Osteoblast (primary cell): ENCODE measurements at regions not wholly inside any gene's neighbourhood (a gene's known extent, or its start where the extent isn't known, plus 50 kb on each side); places are given as distances from the start of the nearest gene placed in this dataset.

ENCODE experiments used
- DNase-seq: peaks from one replicate; pipeline ENCODE4 v3.0.0; 2011; ENCODE audit warnings: low spot score, mixed read lengths; ENCODE audit not compliant: insufficient read length; ENCODE audit errors: missing footprints
- H2AFZ ChIP-seq: 2 replicates; pipeline ENCODE4 v1.6.0; 2011; ENCODE audit warnings: mild to moderate bottlenecking, low read length
- H3K27ac ChIP-seq: 2 replicates; pipeline ENCODE4 v1.5.1; 2011; ENCODE audit warnings: mild to moderate bottlenecking, low read depth, low read length, moderate library complexity
- H3K27me3 ChIP-seq: 2 replicates; pipeline ENCODE4 v1.6.0; 2012; ENCODE audit warnings: mild to moderate bottlenecking, control low read depth, inconsistent platforms, low read length, moderate library complexity; ENCODE audit not compliant: insufficient read depth
- H3K36me3 ChIP-seq: 2 replicates; pipeline ENCODE4 v1.5.1; 2011; ENCODE audit warnings: mild to moderate bottlenecking, low read length, control low read depth, moderate library complexity; ENCODE audit not compliant: insufficient read depth
- H3K4me1 ChIP-seq: 2 replicates; pipeline ENCODE4 v1.5.1; 2011; ENCODE audit warnings: mild to moderate bottlenecking, low read length, control low read depth, moderate library complexity; ENCODE audit not compliant: insufficient read depth
- H3K4me2 ChIP-seq: 2 replicates; pipeline ENCODE4 v1.6.0; 2011; ENCODE audit warnings: mild to moderate bottlenecking, low read length; ENCODE audit not compliant: insufficient read depth
- H3K4me3 ChIP-seq: fragments of 200-600 bp; sonication (generic); 3 replicates; pipeline ENCODE4 v1.5.1; 2012; ENCODE audit warnings: mild to moderate bottlenecking, low read length, inconsistent platforms; ENCODE audit not compliant: insufficient read depth
- H3K79me2 ChIP-seq: 2 replicates; pipeline ENCODE4 v1.6.0; 2012; ENCODE audit warnings: mild to moderate bottlenecking, low read length, control low read depth, inconsistent platforms; ENCODE audit not compliant: insufficient read depth
- H3K9me3 ChIP-seq: 2 replicates; pipeline ENCODE4 v1.5.1; 2011; ENCODE audit warnings: low read depth, low read length, control low read depth
- H4K20me1 ChIP-seq: 2 replicates; pipeline ENCODE4 v1.6.0; 2012; ENCODE audit warnings: mild to moderate bottlenecking, low read length, control low read depth; ENCODE audit not compliant: insufficient read depth
- CTCF ChIP-seq: IDR thresholded peaks from 2 replicates; pipeline ENCODE4 v1.5.1; 2011; ENCODE audit warnings: mild to moderate bottlenecking, low read depth, low read length, moderate library complexity; ENCODE audit errors: extremely low read depth

- Histone ChIP-seq H3K4me3 (no peak overlapping the region), H2AFZ (no peak overlapping the region), H3K4me2 (no peak overlapping the region), H3K36me3 (no peaks in the 10 kb centered on the region), H3K27ac (no peak overlapping the region), H3K79me2 (no peaks in the 10 kb centered on the region), H3K9me3 (no peaks in the 10 kb centered on the region), H3K4me1 (peaks cover 3% of the 10 kb centered on the region), H4K20me1 (no peaks in the 10 kb centered on the region), H3K27me3 (no peaks in the 10 kb centered on the region)
- DNase-seq, result peak; percentile 23
- TF ChIP-seq CTCF, result no peak
Observed at GRCh38 chr2:160989778-160990177, 170.4 kb upstream of the TANK start.

GRCh38 chr2:160993654-160994061, 166.6 kb upstream of the TANK start:
- Histone ChIP-seq H2AFZ (peak overlapping the region; percentile 58), H3K4me1 (peaks cover 3% of the 10 kb centered on the region), H3K27ac (no peak overlapping the region), H4K20me1 (no peaks in the 10 kb centered on the region), H3K36me3 (no peaks in the 10 kb centered on the region), H3K27me3 (no peaks in the 10 kb centered on the region), H3K9me3 (no peaks in the 10 kb centered on the region), H3K4me3 (no peak overlapping the region), H3K4me2 (peak overlapping the region; percentile 5), H3K79me2 (no peaks in the 10 kb centered on the region)
- DNase-seq, result no peak
- TF ChIP-seq CTCF, result no peak

DNA sequence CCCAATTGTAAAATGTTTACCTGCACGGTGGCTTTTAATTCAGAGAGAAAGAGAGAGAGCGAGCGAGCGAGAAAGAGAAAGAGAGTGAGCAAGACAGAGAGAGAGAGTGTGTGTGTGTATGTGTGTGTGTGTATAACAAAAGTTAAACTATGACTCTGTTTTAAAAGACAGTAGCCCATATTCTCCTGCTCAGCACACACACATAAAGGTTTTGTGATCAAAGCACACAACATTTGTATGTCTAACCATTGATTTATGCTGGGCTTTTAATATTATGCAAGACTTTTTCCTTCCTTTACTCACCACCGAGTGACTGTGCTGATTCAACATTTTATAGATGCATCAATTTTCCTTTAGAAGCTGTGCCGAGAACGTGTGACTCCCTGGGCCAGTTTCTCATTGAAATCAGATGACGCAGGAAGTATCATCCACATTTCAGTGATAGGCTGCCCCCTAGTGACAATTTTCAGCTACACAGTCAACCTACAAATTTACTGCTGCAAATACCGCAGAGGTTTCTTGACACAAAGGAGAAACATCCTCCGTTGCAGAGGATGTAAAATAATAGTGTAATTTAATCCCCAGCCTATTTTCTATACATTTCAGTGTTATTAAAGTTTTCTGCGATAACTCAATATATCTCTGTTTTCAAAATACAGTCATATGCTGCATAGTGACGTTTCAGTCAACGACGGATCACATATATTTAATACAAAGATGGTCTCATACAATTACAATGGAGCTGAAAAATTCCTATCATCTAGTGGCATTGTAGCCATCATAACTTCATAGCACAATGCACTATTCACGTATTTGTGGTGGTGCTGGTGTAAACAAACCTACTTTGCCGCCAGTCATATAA, 165.9 kb upstream of the TANK start:
- Histone ChIP-seq H3K9me3 (no peaks in the 10 kb centered on the region), H2AFZ (peak overlapping the region; percentile 19), H3K27me3 (no peaks in the 10 kb centered on the region), H3K4me1 (peaks cover 3% of the 10 kb centered on the region), H3K36me3 (no peaks in the 10 kb centered on the region), H3K4me2 (peak overlapping the region; percentile 5), H4K20me1 (no peaks in the 10 kb centered on the region), H3K79me2 (no peaks in the 10 kb centered on the region), H3K4me3 (no peak overlapping the region), H3K27ac (no peak overlapping the region)
- peak; percentile 91 for TF ChIP-seq CTCF
- peak; percentile 76 for DNase-seq

DNA sequence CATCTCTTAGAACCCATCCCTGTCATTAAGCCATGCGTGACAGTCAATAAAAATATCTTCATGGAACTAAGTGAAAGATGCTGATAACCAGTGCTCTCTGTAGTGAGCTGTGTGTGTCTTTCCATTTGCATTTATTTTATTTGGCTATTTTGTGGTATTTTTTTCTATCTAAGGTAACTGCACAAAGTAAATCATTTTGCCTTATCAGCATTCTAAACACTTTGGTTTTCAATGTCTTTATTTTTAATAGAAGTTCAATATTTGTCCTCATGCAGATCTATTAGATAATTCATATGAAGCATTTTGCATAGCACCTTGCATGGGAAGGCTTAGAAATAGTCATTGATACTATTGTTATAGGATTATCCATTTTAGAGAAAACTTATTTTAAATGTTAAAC, 163.6 kb upstream of the TANK start:
- no peak overlapping the region for H2AFZ ChIP-seq
- no peaks in the 10 kb centered on the region for H3K9me3 ChIP-seq
- no peaks in the 10 kb centered on the region for H3K79me2 ChIP-seq
- no peaks in the 10 kb centered on the region for H4K20me1 ChIP-seq
- H3K4me3 ChIP-seq, result no peak overlapping the region
- H3K4me2 ChIP-seq, result no peak overlapping the region
- no peaks in the 10 kb centered on the region for H3K36me3 ChIP-seq
- TF ChIP-seq CTCF, result no peak
- no peaks in the 10 kb centered on the region for H3K27me3 ChIP-seq
- H3K27ac ChIP-seq, result no peak overlapping the region
- no peak for DNase-seq
- H3K4me1 ChIP-seq, result peaks cover 3% of the 10 kb centered on the region
